GM19328 (cell line): ENCODE measurements at regions not wholly inside any gene's neighbourhood (a gene's known extent, or its start where the extent isn't known, plus 50 kb on each side); places are given as distances from the start of the nearest gene placed in this dataset.

Experiments
- ATAC-seq: cut with Tn5 transposase; IDR thresholded peaks from one replicate; pipeline ENCODE4 v1.9.1; 2021; ENCODE audit warnings: mild to moderate bottlenecking, moderate library complexity; ENCODE audit not compliant: unreplicated experiment

GRCh38 chr10:131762789-131763696 is 137.8 kb upstream of the PPP2R2D start:
- ATAC-seq = no peak

GRCh38 chr10:131764929-131765328 is 135.9 kb upstream of the PPP2R2D start:
- no peak for ATAC-seq

DNA sequence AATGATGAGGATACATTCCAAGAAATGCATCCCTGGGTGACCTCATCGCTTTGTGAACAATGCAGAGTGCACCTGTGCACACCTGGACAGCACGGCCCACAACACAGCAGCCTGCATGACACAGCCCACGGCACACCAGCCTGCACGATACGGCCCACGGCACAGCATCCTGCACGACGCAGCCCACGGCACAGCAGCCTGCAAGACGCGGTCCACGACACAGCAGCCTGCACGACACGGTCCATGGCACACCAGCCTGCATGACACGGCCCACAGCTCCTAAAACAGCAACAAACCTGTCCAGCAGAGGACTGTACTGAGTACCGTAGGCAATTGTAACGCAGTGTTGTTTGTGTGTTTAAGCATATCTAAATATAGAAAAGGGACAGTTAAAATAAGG is 134.7 kb upstream of the PPP2R2D start:
- no peak for ATAC-seq

DNA sequence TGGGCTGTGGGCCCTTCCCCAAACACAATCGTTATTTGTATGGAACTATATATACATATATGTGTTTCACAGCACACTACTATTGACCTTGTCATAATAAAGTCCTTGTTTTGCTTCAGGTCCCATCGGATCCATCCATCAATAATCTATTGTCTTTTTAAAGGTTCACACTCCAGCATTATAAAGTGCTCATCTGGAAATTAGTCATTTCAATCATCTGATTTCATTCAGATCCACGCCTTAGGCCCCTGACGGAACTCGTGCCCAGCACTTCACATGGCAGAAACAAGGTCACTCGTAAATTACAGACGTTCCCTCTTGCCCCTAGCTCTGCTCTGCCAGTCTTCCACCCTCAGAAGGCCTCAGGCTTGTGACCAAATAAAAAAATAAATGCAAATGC is 133.1 kb upstream of the PPP2R2D start:
- no peak for ATAC-seq

DNA sequence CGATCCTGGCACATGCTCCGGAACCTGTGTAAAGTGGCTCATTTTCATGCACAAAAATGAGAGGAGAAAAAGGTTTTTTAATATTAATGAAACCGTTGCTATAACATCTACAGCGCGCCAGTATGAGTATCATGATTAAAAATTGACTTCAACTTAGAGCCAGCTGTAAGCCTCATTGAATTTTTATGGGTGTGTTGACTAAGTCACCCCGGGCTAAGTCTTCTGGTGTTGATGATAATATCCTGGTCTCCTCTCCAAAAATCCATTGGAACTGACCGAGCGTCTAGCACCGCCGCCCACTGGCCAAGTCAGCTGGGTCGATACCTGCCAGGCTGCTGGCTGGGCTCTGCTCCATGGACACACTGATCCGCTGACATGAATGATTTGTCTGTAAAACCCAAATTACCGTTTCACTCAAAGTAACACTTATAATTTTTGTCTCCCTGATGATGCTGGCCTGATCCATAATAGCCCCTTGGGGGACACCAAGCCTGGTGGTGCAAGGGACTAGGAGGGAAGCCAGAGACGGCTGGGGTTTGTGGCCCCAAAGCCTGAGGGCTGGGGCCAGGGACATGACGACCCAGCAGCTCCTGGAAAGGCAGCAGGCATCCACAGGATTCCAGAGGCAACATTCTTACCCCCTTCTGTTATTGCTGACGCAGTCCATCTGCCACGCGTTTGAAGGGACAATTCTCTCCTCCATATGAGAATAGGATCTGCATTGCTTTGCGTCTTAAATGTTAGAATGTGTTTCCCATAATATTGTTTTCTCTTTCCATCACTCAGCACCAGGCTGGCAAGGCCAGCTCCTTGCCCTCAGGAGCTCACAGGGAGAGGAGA is 131.0 kb upstream of the PPP2R2D start:
- no peak for ATAC-seq

DNA sequence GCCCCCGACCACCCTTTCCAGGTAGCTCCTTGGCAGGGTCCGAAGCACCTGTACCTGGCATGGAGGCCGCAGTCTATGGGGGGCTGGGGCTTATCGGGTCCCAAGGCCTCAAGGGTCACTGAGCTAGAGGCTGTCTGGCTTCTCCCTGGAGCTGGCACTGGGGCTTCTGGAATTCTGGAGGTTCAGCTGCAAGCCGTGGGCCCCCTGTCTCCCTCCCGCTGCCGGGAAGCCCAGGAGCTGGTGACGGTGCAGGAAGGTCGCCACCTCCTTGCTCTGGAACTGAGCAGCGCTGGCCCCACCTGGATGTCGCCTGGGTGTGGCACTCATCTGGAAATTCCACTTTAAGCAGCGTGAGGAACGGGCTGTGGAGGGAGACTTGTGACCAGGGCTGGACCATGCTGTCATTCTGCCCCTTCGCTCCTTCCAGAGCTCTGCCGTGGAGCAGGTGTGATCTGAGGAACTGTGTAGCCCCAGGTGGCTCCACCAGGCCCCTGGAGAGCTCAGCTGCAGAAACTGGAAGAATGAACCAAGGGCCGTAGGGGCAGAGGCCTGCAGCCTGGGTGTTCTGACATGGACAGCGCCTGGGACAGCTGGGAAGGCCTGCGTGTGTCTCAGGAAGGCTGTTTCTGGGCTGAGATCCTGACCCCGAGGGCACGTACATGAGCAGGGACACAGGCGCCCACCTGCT is 129.7 kb upstream of the PPP2R2D start:
- ATAC-seq = no peak

GRCh38 chr10:131771634-131772358 is 129.0 kb upstream of the PPP2R2D start:
- no peak for ATAC-seq

GRCh38 chr10:131772441-131772840 is 128.4 kb upstream of the PPP2R2D start:
- ATAC-seq = no peak

DNA sequence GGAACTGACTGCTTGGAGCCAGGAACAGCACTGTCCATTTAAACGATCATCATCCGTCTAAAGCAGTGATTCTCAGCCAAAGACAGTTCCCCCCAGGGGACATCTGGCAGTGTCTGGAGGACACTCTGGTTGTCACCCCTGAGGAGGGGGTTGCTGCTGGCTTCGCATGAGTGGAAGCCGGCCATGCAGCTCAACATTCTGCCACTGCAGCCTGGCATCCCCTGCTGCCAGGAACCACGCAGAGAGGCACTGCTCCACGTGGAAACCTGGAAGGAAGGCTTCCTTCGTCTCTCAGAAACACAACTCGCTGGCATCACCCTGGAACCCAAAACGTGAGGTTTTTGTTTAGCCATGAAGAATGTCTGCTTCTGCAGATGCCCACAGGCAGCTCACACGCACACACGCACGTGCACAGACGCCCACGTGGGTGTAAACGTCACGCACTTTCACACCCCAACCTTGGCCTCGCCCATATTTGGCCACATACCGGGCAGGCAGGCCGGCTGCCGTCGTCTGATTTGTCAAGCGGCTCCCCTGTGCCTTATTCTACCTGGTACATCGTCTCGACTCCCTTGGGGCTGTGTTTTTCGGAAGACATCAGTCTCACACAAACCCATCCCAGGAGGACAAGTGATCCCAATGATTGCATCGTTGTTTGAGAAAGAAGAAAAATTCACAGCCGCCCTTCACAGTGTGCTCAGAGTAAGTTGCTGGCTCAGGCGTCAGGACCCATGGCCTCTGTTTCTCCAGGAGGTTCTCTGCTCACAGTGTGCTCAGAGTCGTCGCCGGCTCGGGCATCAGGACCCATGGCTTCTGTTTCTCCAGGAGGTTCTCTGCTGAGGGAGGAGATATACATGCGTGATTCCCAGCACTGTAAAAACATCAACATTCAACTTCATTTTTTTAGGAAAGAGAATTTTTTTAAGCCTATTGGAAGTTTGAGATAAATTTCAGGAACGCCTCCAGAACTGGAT is 127.2 kb upstream of the PPP2R2D start:
- no peak for ATAC-seq

- ATAC-seq = no peak
These were observed 126.1 kb upstream of the PPP2R2D start for GRCh38 chr10:131774681-131775085.

DNA sequence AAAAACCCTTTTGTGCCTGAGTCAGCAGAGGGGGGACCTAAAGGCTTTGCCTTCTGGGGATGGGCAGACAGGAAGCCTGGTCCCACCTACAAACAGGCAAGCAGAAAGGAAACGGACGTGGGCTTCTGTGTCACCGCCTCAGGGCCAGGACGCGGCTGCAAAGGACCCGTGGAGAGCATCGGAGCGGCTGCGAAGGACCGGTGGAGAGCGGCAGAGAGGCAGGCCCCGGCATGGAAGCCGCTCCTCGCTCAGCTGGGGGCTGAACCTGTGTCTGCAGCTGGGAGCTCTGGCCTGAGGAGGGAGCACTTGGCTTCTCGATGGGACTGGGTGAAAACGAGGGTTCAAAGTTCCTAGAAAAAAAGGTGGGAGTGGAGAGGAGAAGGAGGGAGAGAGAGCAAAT is 125.4 kb upstream of the PPP2R2D start:
- ATAC-seq = no peak

- no peak for ATAC-seq
These were observed 125.0 kb upstream of the PPP2R2D start for GRCh38 chr10:131775833-131776232.

GRCh38 chr10:131776496-131776895 is 124.3 kb upstream of the PPP2R2D start:
- ATAC-seq = no peak

GRCh38 chr10:131777162-131777561 is 123.6 kb upstream of the PPP2R2D start:
- no peak for ATAC-seq

GRCh38 chr10:131777921-131778320 is 122.9 kb upstream of the PPP2R2D start:
- no peak for ATAC-seq

GRCh38 chr10:131778385-131778784 is 122.4 kb upstream of the PPP2R2D start:
- no peak for ATAC-seq

DNA sequence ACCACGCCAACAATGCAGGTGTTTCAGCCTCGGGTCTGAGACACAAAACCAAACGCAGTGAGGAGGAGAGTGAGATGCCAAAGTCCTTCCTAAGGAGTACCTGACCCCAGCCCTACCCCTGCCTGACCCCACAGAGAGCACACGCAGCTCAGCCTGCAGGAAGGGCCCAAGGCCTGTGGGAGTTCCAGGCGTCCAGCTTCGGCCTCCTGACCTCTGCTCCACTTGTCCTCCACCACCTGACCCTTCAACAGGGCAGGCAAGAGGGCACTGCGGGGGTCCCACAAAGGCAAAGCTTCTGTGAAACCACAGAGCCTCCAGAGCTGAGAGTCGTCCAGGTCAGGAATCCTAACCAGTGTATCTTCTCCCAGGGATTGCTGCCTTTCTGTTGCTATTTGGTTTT is 122.0 kb upstream of the PPP2R2D start:
- no peak for ATAC-seq

- ATAC-seq = no peak
These were observed 121.0 kb upstream of the PPP2R2D start for GRCh38 chr10:131779661-131780394.

GRCh38 chr10:131781076-131781475 is 119.7 kb upstream of the PPP2R2D start:
- no peak for ATAC-seq
